ENCODE measurements at regions not wholly inside any gene's neighbourhood (a gene's known extent, or its start where the extent isn't known, plus 50 kb on each side); places are given as distances from the start of the nearest gene placed in this dataset.

DNA sequence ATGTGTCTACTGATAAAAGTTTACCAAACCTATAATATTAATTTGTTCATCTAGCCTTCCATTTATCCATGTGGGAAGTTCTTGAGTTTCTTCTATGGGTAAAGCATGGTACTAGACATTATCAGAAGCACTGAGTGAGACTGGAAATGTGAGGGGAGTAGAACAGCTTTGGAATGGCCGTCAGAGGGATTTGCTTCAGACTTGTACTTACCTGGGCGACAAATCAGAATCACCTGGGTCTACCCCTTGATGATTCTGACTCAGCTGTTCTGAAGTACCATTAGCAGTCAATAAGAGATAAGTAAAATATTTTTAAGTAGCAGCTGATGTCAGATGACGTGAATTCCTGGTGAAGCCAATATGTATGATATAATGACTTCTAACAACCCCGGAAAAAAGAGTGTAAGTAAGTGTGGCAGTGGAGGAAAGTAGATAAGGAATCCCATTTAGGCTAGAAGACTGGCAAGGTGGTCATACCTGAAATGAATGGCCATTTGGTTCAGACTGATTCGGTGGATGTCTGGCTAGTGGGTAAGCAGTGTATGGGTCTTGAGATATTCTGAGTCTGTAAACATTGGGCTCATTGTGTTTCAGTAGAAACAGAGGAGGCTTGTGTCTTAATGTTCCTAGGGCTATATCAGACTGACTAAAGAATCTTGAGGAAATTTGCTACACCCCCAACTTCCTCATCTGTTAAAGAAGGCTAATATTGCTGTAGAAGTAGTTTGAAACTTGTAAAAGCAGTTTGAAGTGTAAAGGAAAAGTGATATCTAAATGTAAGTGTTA lies 409.2 kb downstream of the NKX6-1 start:
- no peaks in the 10 kb centered on the region for H3K4me1 ChIP-seq (ENCODE audit: control insufficient read depth, insufficient read depth, low read length)
- intact Hi-C loops (cut with micrococcal nuclease; ENCODE audit: unreplicated experiment): no loop called here
- TF ChIP-seq SIN3A (IDR thresholded peaks at IDR 0.05; ENCODE audit: borderline replicate concordance, insufficient read depth, low read depth, low read length): no peak
- no peak for TF ChIP-seq TCF7L2 (IDR thresholded peaks at IDR 0.05; ENCODE audit: low read depth, low read length)
- TF ChIP-seq, protein P1, sequence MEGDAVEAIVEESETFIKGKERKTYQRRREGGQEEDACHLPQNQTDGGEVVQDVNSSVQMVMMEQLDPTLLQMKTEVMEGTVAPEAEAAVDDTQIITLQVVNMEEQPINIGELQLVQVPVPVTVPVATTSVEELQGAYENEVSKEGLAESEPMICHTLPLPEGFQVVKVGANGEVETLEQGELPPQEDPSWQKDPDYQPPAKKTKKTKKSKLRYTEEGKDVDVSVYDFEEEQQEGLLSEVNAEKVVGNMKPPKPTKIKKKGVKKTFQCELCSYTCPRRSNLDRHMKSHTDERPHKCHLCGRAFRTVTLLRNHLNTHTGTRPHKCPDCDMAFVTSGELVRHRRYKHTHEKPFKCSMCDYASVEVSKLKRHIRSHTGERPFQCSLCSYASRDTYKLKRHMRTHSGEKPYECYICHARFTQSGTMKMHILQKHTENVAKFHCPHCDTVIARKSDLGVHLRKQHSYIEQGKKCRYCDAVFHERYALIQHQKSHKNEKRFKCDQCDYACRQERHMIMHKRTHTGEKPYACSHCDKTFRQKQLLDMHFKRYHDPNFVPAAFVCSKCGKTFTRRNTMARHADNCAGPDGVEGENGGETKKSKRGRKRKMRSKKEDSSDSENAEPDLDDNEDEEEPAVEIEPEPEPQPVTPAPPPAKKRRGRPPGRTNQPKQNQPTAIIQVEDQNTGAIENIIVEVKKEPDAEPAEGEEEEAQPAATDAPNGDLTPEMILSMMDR (IDR thresholded peaks at IDR 0.05): no peak
- TF ChIP-seq, protein P2, sequence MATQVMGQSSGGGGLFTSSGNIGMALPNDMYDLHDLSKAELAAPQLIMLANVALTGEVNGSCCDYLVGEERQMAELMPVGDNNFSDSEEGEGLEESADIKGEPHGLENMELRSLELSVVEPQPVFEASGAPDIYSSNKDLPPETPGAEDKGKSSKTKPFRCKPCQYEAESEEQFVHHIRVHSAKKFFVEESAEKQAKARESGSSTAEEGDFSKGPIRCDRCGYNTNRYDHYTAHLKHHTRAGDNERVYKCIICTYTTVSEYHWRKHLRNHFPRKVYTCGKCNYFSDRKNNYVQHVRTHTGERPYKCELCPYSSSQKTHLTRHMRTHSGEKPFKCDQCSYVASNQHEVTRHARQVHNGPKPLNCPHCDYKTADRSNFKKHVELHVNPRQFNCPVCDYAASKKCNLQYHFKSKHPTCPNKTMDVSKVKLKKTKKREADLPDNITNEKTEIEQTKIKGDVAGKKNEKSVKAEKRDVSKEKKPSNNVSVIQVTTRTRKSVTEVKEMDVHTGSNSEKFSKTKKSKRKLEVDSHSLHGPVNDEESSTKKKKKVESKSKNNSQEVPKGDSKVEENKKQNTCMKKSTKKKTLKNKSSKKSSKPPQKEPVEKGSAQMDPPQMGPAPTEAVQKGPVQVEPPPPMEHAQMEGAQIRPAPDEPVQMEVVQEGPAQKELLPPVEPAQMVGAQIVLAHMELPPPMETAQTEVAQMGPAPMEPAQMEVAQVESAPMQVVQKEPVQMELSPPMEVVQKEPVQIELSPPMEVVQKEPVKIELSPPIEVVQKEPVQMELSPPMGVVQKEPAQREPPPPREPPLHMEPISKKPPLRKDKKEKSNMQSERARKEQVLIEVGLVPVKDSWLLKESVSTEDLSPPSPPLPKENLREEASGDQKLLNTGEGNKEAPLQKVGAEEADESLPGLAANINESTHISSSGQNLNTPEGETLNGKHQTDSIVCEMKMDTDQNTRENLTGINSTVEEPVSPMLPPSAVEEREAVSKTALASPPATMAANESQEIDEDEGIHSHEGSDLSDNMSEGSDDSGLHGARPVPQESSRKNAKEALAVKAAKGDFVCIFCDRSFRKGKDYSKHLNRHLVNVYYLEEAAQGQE (IDR thresholded peaks at IDR 0.05; ENCODE audit: insufficient read depth in 1 of 2, low read depth in 2 of 2, low read length in 1 of 2): no peak
- no peak for TF ChIP-seq POLR2AphosphoS5 (IDR thresholded peaks at IDR 0.05; ENCODE audit: low read depth, low read length)
- ATAC-seq: no peak
- in situ Hi-C loops (cut with HindIII; ENCODE audit: low pct_unique_long_range_greater_than_20kb, low sequenced_read_pairs): no loop called here
- DNase-seq (ENCODE audit: low read depth, low spot score): no peak
- BruUV-seq (replicated peaks): no TSS peak
- ChIA-PET CTCF (no interaction called here), POLR2A (no interaction called here)
- no peak overlapping the region for H3K4me3 ChIP-seq (ENCODE audit: low read depth in 2 of 2, low read length in 2 of 2)
- no peak overlapping the region for H3K27ac ChIP-seq (ENCODE audit: low read length)
- no peaks in the 10 kb centered on the region; the same call in 1 of the 2 replicates for H3K27me3 ChIP-seq (ENCODE audit: control insufficient read depth, insufficient read depth, low read length)
- no peaks in the 10 kb centered on the region for H3K36me3 ChIP-seq (ENCODE audit: control insufficient read depth, insufficient read depth, low read length)
- no peaks in the 10 kb centered on the region for H3K9me3 ChIP-seq (ENCODE audit: control insufficient read depth, insufficient read depth, low read depth, low read length)

DNA sequence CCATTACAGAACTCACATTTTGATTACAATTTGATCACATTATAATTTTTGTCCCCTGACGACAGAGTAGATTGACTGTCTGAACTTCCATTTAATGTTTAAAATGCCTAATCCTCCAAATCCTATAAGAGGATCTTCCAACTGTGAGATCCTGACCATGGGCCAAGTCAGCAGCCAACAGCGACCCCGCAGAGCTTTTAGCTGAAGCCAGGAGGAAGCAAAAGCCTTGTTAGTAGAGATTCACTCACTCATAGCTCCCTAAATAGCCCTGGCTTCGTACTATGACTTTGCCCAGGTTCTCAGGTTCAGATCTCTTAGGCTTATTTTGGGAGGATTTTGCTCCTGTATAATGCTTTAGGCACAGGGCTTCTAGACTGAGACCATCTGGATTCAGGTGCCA lies 413.1 kb downstream of the NKX6-1 start:
- Histone ChIP-seq H3K27me3 (ENCODE audit: control insufficient read depth, insufficient read depth, low read length) (no peaks in the 10 kb centered on the region; the same call in 1 of the 2 replicates), H3K36me3 (ENCODE audit: control insufficient read depth, insufficient read depth, low read length) (no peaks in the 10 kb centered on the region), H3K27ac (ENCODE audit: low read length) (no peak overlapping the region), H3K9me3 (ENCODE audit: control insufficient read depth, insufficient read depth, low read depth, low read length) (no peaks in the 10 kb centered on the region), H3K4me3 (ENCODE audit: low read depth in 2 of 2, low read length in 2 of 2) (no peak overlapping the region), H3K4me1 (ENCODE audit: control insufficient read depth, insufficient read depth, low read length) (no peaks in the 10 kb centered on the region)
- no peak for ATAC-seq
- BruUV-seq (replicated peaks): no TSS peak
- DNase-seq (ENCODE audit: low read depth, low spot score): no peak
- TF ChIP-seq, protein P1 (IDR thresholded peaks at IDR 0.05): no peak
- TF ChIP-seq SIN3A (IDR thresholded peaks at IDR 0.05; ENCODE audit: borderline replicate concordance, insufficient read depth, low read depth, low read length) (no peak), POLR2AphosphoS5 (IDR thresholded peaks at IDR 0.05; ENCODE audit: low read depth, low read length) (no peak), TCF7L2 (IDR thresholded peaks at IDR 0.05; ENCODE audit: low read depth, low read length) (no peak)
- TF ChIP-seq, protein P2 (IDR thresholded peaks at IDR 0.05; ENCODE audit: insufficient read depth in 1 of 2, low read depth in 2 of 2, low read length in 1 of 2): no peak
- in situ Hi-C loops (cut with HindIII; ENCODE audit: low pct_unique_long_range_greater_than_20kb, low sequenced_read_pairs) (no loop called here), intact Hi-C loops (cut with micrococcal nuclease; ENCODE audit: unreplicated experiment) (no loop called here)
- ChIA-PET CTCF (no interaction called here), POLR2A (no interaction called here)
